ENCODE measurements at regions not wholly inside any gene's neighbourhood (a gene's known extent, or its start where the extent isn't known, plus 50 kb on each side); places are given as distances from the start of the nearest gene placed in this dataset.

DNA sequence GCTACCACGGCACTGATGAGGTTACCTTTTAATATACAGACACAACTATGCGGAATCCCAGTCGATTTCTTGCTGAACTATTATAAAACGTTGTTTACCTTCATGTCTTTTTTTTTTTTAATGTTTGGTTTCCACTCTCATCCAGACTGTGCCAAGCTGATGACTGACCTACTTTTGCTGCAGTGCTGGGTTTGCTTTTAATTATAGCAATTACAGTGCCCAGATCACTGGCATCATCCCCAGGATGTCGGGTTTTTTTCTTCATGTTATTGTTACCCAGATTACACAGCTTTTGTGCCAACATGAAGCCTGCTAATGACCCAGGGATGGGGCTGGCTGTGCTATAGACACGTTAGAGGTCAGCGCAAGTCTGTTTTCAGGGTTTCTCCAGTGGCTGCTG lies 294.0 kb upstream of the ATP10A start:
- TF ChIP-seq, protein P1, sequence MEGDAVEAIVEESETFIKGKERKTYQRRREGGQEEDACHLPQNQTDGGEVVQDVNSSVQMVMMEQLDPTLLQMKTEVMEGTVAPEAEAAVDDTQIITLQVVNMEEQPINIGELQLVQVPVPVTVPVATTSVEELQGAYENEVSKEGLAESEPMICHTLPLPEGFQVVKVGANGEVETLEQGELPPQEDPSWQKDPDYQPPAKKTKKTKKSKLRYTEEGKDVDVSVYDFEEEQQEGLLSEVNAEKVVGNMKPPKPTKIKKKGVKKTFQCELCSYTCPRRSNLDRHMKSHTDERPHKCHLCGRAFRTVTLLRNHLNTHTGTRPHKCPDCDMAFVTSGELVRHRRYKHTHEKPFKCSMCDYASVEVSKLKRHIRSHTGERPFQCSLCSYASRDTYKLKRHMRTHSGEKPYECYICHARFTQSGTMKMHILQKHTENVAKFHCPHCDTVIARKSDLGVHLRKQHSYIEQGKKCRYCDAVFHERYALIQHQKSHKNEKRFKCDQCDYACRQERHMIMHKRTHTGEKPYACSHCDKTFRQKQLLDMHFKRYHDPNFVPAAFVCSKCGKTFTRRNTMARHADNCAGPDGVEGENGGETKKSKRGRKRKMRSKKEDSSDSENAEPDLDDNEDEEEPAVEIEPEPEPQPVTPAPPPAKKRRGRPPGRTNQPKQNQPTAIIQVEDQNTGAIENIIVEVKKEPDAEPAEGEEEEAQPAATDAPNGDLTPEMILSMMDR (IDR thresholded peaks at IDR 0.05): no peak
- no peak for TF ChIP-seq JUNB (IDR thresholded peaks at IDR 0.05)
- no peak for TF ChIP-seq RAD21 (conservative IDR thresholded peaks at IDR 0.05 in 1 of 2, IDR thresholded peaks at IDR 0.05 in 1 of 2)
- no peak for TF ChIP-seq POLR2A (IDR thresholded peaks at IDR 0.05; ENCODE audit: low read length)
- no peak for TF ChIP-seq TP53 (CRISPR knock-in tag; IDR thresholded peaks at IDR 0.05)
- TF ChIP-seq RNF2 (IDR thresholded peaks at IDR 0.05; ENCODE audit: borderline replicate concordance, low read depth): no peak
- TF ChIP-seq MYC (IDR thresholded peaks at IDR 0.05; ENCODE audit: borderline replicate concordance, low read length): no peak
- no peak for TF ChIP-seq RFX5 (IDR thresholded peaks at IDR 0.05)
- no peak for TF ChIP-seq CHD2 (IDR thresholded peaks at IDR 0.05; ENCODE audit: low read length, partially characterized antibody)
- no peak for TF ChIP-seq BHLHE40 (IDR thresholded peaks at IDR 0.05; ENCODE audit: low read depth, low read length)

Data from A549 (cell line).